H9 (cell line): ENCODE measurements at regions not wholly inside any gene's neighbourhood (a gene's known extent, or its start where the extent isn't known, plus 50 kb on each side); places are given as distances from the start of the nearest gene placed in this dataset.

ENCODE experiments used
- DNase-seq: peaks from one replicate; pipeline ENCODE4 v3.0.0-alpha.2; 2017
- H2AFZ ChIP-seq: one replicate; pipeline ENCODE4 v1.6.1; 2013; ENCODE audit warnings: mild to moderate bottlenecking, low read length, control low read depth, moderate library complexity
- H2AK5ac ChIP-seq: 2 replicates; pipeline ENCODE4 v1.6.1; 2013; ENCODE audit warnings: low read length, control low read depth, mixed read lengths; ENCODE audit not compliant: insufficient read length
- H2BK120ac ChIP-seq: one replicate; pipeline ENCODE4 v1.6.1; 2013; ENCODE audit warnings: low read depth, mild to moderate bottlenecking, low read length, control low read depth, inconsistent platforms; ENCODE audit not compliant: poor library complexity, severe bottlenecking
- H2BK12ac ChIP-seq: 2 replicates; pipeline ENCODE4 v1.6.1; 2013; ENCODE audit warnings: low read length, control low read depth, mixed read lengths, low read depth; ENCODE audit not compliant: insufficient read length
- H2BK15ac ChIP-seq: 2 replicates; pipeline ENCODE4 v1.6.1; 2013; ENCODE audit warnings: low read depth, low read length, control low read depth
- H2BK20ac ChIP-seq: one replicate; pipeline ENCODE4 v1.6.1; 2013; ENCODE audit warnings: low read depth, mild to moderate bottlenecking, low read length, control low read depth, inconsistent platforms; ENCODE audit not compliant: poor library complexity, severe bottlenecking
- H2BK5ac ChIP-seq: 2 replicates; pipeline ENCODE4 v1.6.1; 2013; ENCODE audit warnings: low read length, control low read depth, mixed read lengths; ENCODE audit not compliant: insufficient read length
- H3K14ac ChIP-seq: 2 replicates; pipeline ENCODE4 v1.6.1; 2013; ENCODE audit warnings: low read length, control low read depth; ENCODE audit not compliant: insufficient read depth
- H3K18ac ChIP-seq: 2 replicates; pipeline ENCODE4 v1.6.1; 2013; ENCODE audit warnings: low read depth, mild to moderate bottlenecking, mixed read lengths, low read length, control low read depth; ENCODE audit not compliant: insufficient read length
- H3K23ac ChIP-seq: 2 replicates; pipeline ENCODE4 v1.6.1; 2013; ENCODE audit warnings: low read length, control low read depth, mixed read lengths, low read depth; ENCODE audit not compliant: insufficient read length
- H3K23me2 ChIP-seq: 2 replicates; pipeline ENCODE4 v1.6.1; 2013; ENCODE audit warnings: low read depth, mild to moderate bottlenecking, mixed read lengths, low read length, control low read depth; ENCODE audit not compliant: insufficient read length, poor library complexity, severe bottlenecking
- H3K27ac ChIP-seq: 2 replicates; pipeline ENCODE4 v1.5.1; 2013; ENCODE audit warnings: low read length, control low read depth, mixed read lengths, low read depth; ENCODE audit not compliant: insufficient read length
- H3K27me3 ChIP-seq: 2 replicates; pipeline ENCODE4 v1.6.1; 2013; ENCODE audit warnings: low read length, control low read depth, inconsistent platforms; ENCODE audit not compliant: insufficient read depth
- H3K4ac ChIP-seq: 2 replicates; pipeline ENCODE4 v1.6.1; 2013; ENCODE audit warnings: low read depth, mild to moderate bottlenecking, control low read depth, inconsistent platforms, low read length, moderate library complexity
- H3K4me1 ChIP-seq: 2 replicates; pipeline ENCODE4 v1.6.1; 2013; ENCODE audit warnings: low read length, control low read depth, inconsistent platforms; ENCODE audit not compliant: insufficient read depth
- H3K4me2 ChIP-seq: 2 replicates; pipeline ENCODE4 v1.6.1; 2013; ENCODE audit warnings: low read length, control low read depth, mixed read lengths; ENCODE audit not compliant: insufficient read length, insufficient read depth
- H3K56ac ChIP-seq: 2 replicates; pipeline ENCODE4 v1.6.1; 2013; ENCODE audit warnings: low read depth, mild to moderate bottlenecking, mixed read lengths, low read length, control low read depth; ENCODE audit not compliant: insufficient read length
- H3K79me1 ChIP-seq: 2 replicates; pipeline ENCODE4 v1.6.1; 2013; ENCODE audit warnings: low read depth, mild to moderate bottlenecking, moderate library complexity, low read length, control low read depth, inconsistent platforms; ENCODE audit not compliant: insufficient read depth, poor library complexity, severe bottlenecking
- H3K79me2 ChIP-seq: 2 replicates; pipeline ENCODE4 v1.6.1; 2013; ENCODE audit warnings: low read length, control low read depth, inconsistent platforms; ENCODE audit not compliant: insufficient read depth
- H3K9ac ChIP-seq: 2 replicates; pipeline ENCODE4 v1.6.1; 2013; ENCODE audit warnings: low read length, control low read depth, mixed read lengths; ENCODE audit not compliant: insufficient read length; ENCODE audit errors: extremely low read depth
- H3K9me3 ChIP-seq: one replicate; pipeline ENCODE4 v1.6.1; 2013; ENCODE audit warnings: low read depth, low read length, inconsistent platforms; ENCODE audit not compliant: control insufficient read depth
- H3T11ph ChIP-seq: one replicate; pipeline ENCODE4 v1.6.1; 2013; ENCODE audit warnings: mild to moderate bottlenecking, low read length, control low read depth, inconsistent platforms
- H4K20me1 ChIP-seq: one replicate; pipeline ENCODE4 v1.6.1; 2013; ENCODE audit not compliant: control insufficient read depth, insufficient read length, insufficient read depth
- H4K5ac ChIP-seq: 2 replicates; pipeline ENCODE4 v1.6.1; 2013; ENCODE audit warnings: low read depth, mild to moderate bottlenecking, mixed read lengths, low read length, control low read depth; ENCODE audit not compliant: insufficient read length
- H4K8ac ChIP-seq: replicated peaks from 2 replicates; pipeline ENCODE4 v1.6.1; 2013; ENCODE audit warnings: low read length, control low read depth, mixed read lengths, low read depth; ENCODE audit not compliant: insufficient read length
- H4K91ac ChIP-seq: 2 replicates; pipeline ENCODE4 v1.6.1; 2013; ENCODE audit warnings: low read depth, mild to moderate bottlenecking, moderate library complexity, mixed read lengths, low read length, control low read depth; ENCODE audit not compliant: insufficient read length
- H3K27ac Mint-ChIP-seq, 3 experiments: 2 replicates in 2 of 3; 3 replicates in 1 of 3; pipeline ENCODE4 v1.8.0; 2020 to 2021; ENCODE audit warnings: mixed read lengths in 3 of 3, mild to moderate bottlenecking in 1 of 3, moderate library complexity in 1 of 3
- H3K27me3 Mint-ChIP-seq: 2 replicates; pipeline ENCODE4 v1.8.0; 2021; ENCODE audit warnings: low read depth, mild to moderate bottlenecking, moderate library complexity, mixed read lengths
- H3K36me3 Mint-ChIP-seq, 3 experiments: 2 replicates in 2 of 3; 3 replicates in 1 of 3; pipeline ENCODE4 v1.8.0; 2020 to 2021; ENCODE audit warnings: low read depth in 3 of 3, mixed read lengths in 3 of 3; ENCODE audit not compliant: insufficient read depth in 1 of 3
- H3K4me1 Mint-ChIP-seq, 2 experiments: 2 replicates each; pipeline ENCODE4 v1.8.0; 2020; ENCODE audit warnings: mixed read lengths in 2 of 2
- H3K4me3 Mint-ChIP-seq, 2 experiments: 2 replicates in 1 of 2; 3 replicates in 1 of 2; pipeline ENCODE4 v1.8.0; 2020 to 2021; ENCODE audit warnings: mild to moderate bottlenecking in 2 of 2, mixed read lengths in 2 of 2, moderate library complexity in 1 of 2
- H3K9me3 Mint-ChIP-seq, 2 experiments: 2 replicates in 1 of 2; 3 replicates in 1 of 2; pipeline ENCODE4 v1.8.0; 2020; ENCODE audit warnings: mild to moderate bottlenecking in 2 of 2, mixed read lengths in 2 of 2, moderate library complexity in 1 of 2
- CTCF ChIP-seq: fragments of 200-600 bp; sonication (generic); conservative IDR thresholded peaks from 3 replicates; pipeline ENCODE4 v1.8.0; 2021; ENCODE audit warnings: antibody characterized with exemption, mild to moderate bottlenecking
- WGBS: extraction: QIAGEN DNeasy Blood & Tissue Kit; methylation state at CpG from one replicate; pipeline ENCODE4 v1.1.7; 2013; ENCODE audit warnings: missing lambda C conversion rate, low lambda C conversion rate, mixed read lengths; ENCODE audit not compliant: insufficient read length; ENCODE audit errors: extremely low coverage; 5-methylcytosine and 5-hydroxymethylcytosine counted together

DNA sequence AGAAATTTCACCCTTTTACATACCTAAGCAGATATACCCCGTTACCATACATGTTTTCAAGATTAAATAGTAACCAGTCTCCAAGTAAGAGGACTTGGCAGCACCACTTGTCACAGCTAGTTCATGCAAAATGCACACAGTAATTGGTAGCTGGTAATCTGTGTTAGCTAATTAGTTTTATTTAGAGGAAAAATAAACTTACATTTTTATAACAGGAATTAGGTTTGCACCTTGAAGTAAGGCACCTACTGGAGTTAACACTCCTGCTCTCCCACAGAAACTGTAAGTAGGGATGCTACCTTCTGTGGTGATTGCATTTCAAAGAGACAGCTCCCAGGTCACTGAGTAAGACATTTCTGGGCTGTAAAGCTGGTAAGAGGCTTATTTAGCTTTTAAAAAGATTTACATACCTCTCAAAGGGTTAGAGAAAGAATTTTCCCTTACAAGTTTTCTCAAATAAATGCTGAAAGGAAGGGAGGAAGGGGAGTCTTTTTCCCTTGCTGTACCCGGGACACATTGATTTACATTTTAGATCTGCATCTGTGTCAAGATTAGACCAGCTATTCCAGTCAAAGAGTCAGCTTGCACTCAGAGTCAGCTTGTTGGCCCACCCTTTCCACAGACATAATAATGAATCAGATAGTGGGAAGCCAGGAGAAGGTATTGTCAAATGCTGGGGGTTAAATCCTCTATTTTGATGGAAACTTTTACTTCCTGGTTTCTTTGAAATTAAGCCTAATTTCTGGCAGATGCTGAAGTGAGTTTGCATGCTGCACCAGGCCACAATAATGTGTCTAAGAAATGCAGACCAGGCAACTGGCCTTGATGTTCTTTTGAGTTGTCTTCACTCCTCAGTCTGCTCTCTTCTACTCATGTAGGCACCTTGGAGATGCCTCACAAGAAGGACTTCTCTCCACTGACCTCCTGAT lies 77.6 kb upstream of the CHD2 start:
- peaks cover 1% of the 10 kb centered on the region; the same call in 1 of the 2 replicates for H3K27me3 Mint-ChIP-seq
- Histone ChIP-seq H4K8ac (no peak overlapping the region), H3K23ac (no peak overlapping the region), H4K20me1 (no peaks in the 10 kb centered on the region), H3K18ac (no peak overlapping the region), H3K14ac (no peak overlapping the region), H3K4ac (no peak overlapping the region), H2BK5ac (no peak overlapping the region), H2BK12ac (no peak overlapping the region), H3K27ac (no peak overlapping the region), H3K79me2 (0 out of 2 replicates have a peak, but pooled peaks cover 1% of the 10 kb centered on the region), H3K4me1 (peaks cover 26% of the 10 kb centered on the region), H2BK20ac (no peak overlapping the region), H3T11ph (no peak overlapping the region), H3K56ac (no peak overlapping the region), H2BK15ac (no peak overlapping the region), H2AK5ac (no peak overlapping the region), H3K9me3 (no peaks in the 10 kb centered on the region), H2AFZ (no peak overlapping the region), H3K79me1 (no peaks in the 10 kb centered on the region), H4K5ac (no peak overlapping the region), H4K91ac (no peak overlapping the region), H2BK120ac (no peak overlapping the region), H3K27me3 (no peaks in the 10 kb centered on the region), H3K4me2 (peak overlapping the region; percentile 31), H3K9ac (no peak overlapping the region), H3K23me2 (peaks cover 5% of the 10 kb centered on the region)
- H3K4me1 Mint-ChIP-seq, result peaks cover 66 to 74% of the 10 kb centered on the region in 2 experiments
- WGBS, result no CpG with 5 or more reads among the region's 2 CpGs
- no peak for TF ChIP-seq CTCF
- H3K9me3 Mint-ChIP-seq, result no peaks in the 10 kb centered on the region
- peak overlapping the region; percentile 4 to 41; a peak in 2 of 5 replicates for H3K4me3 Mint-ChIP-seq
- H3K27ac Mint-ChIP-seq, result peak overlapping the region; percentile 41 to 82 (median 77); a peak in 6 of 7 replicates
- DNase-seq, result no peak
- H3K36me3 Mint-ChIP-seq, result no peaks in the 10 kb centered on the region
